Trophoblast cell (in vitro differentiated cells and primary cell): ENCODE measurements at regions not wholly inside any gene's neighbourhood (a gene's known extent, or its start where the extent isn't known, plus 50 kb on each side); places are given as distances from the start of the nearest gene placed in this dataset.

ENCODE experiments used
- DNase-seq, 2 donors: peaks; one replicate each; pipeline ENCODE4 v3.0.0-alpha.2; 2016
- H2AFZ ChIP-seq: 2 replicates; pipeline ENCODE4 v1.6.1; 2013; ENCODE audit warnings: low read length, moderate library complexity, mild to moderate bottlenecking; ENCODE audit not compliant: insufficient read depth, poor library complexity
- H2AK5ac ChIP-seq: 2 replicates; pipeline ENCODE4 v1.6.1; 2013; ENCODE audit warnings: mild to moderate bottlenecking, low read length
- H2BK120ac ChIP-seq: 2 replicates; pipeline ENCODE4 v1.6.1; 2013; ENCODE audit warnings: low read length, mild to moderate bottlenecking, moderate library complexity; ENCODE audit not compliant: insufficient read depth, poor library complexity
- H2BK12ac ChIP-seq: 2 replicates; pipeline ENCODE4 v1.6.1; 2013; ENCODE audit warnings: mild to moderate bottlenecking, low read length, moderate library complexity
- H2BK5ac ChIP-seq: 2 replicates; pipeline ENCODE4 v1.6.1; 2013; ENCODE audit warnings: low read length, low read depth, moderate library complexity, mild to moderate bottlenecking; ENCODE audit not compliant: poor library complexity
- H3K14ac ChIP-seq: 2 replicates; pipeline ENCODE4 v1.6.1; 2013; ENCODE audit warnings: mild to moderate bottlenecking, low read length
- H3K18ac ChIP-seq: 2 replicates; pipeline ENCODE4 v1.6.1; 2013; ENCODE audit warnings: mild to moderate bottlenecking, low read length
- H3K23ac ChIP-seq: 2 replicates; pipeline ENCODE4 v1.6.1; 2013; ENCODE audit warnings: low read length
- H3K27ac ChIP-seq: 2 replicates; pipeline ENCODE4 v1.5.1; 2013; ENCODE audit warnings: low read depth, mild to moderate bottlenecking, inconsistent platforms, low read length, moderate library complexity
- H3K27me3 ChIP-seq: 2 replicates; pipeline ENCODE4 v1.6.1; 2013; ENCODE audit warnings: inconsistent platforms, mild to moderate bottlenecking, low read length, moderate library complexity; ENCODE audit not compliant: insufficient read depth
- H3K36me3 ChIP-seq, 2 experiments: 1 replicate in 1 of 2; 2 replicates in 1 of 2; pipeline ENCODE4 v1.6.1; 2013; ENCODE audit warnings: low read length in 2 of 2, mild to moderate bottlenecking in 2 of 2, moderate library complexity in 1 of 2; ENCODE audit not compliant: insufficient read depth in 2 of 2, control insufficient read depth in 1 of 2
- H3K4ac ChIP-seq: 2 replicates; pipeline ENCODE4 v1.6.1; 2013; ENCODE audit warnings: low read depth, mild to moderate bottlenecking, low read length, moderate library complexity
- H3K4me1 ChIP-seq, 2 experiments: 1 replicate in 1 of 2; 2 replicates in 1 of 2; pipeline ENCODE4 v1.6.1; 2013; ENCODE audit warnings: low read length in 2 of 2, mild to moderate bottlenecking in 2 of 2, moderate library complexity in 1 of 2; ENCODE audit not compliant: insufficient read depth in 2 of 2, control insufficient read depth in 1 of 2
- H3K4me2 ChIP-seq: 2 replicates; pipeline ENCODE4 v1.6.1; 2013; ENCODE audit warnings: inconsistent platforms, mild to moderate bottlenecking, low read length, moderate library complexity
- H3K4me3 ChIP-seq: 2 replicates; pipeline ENCODE4 v1.5.1; 2013; ENCODE audit warnings: mild to moderate bottlenecking, low read depth, low read length, inconsistent platforms
- H3K79me1 ChIP-seq: one replicate; pipeline ENCODE4 v1.6.1; 2013; ENCODE audit warnings: low read length
- H3K79me2 ChIP-seq: 2 replicates; pipeline ENCODE4 v1.6.1; 2013; ENCODE audit warnings: low read length, mild to moderate bottlenecking; ENCODE audit not compliant: control insufficient read depth, insufficient read depth, poor library complexity
- H3K9ac ChIP-seq: 2 replicates; pipeline ENCODE4 v1.6.1; 2013; ENCODE audit warnings: mild to moderate bottlenecking, low read length
- H3K9me3 ChIP-seq: 2 replicates; pipeline ENCODE4 v1.6.1; 2013; ENCODE audit warnings: low read depth, mild to moderate bottlenecking, control low read depth, inconsistent platforms, low read length; ENCODE audit not compliant: insufficient read depth
- H4K12ac ChIP-seq: 2 replicates; pipeline ENCODE4 v1.6.1; 2013; ENCODE audit warnings: low read depth, mild to moderate bottlenecking, low read length, moderate library complexity
- H4K8ac ChIP-seq: 2 replicates; pipeline ENCODE4 v1.6.1; 2013; ENCODE audit warnings: low read depth, mild to moderate bottlenecking, low read length, moderate library complexity
- H4K91ac ChIP-seq: one replicate; pipeline ENCODE4 v1.6.1; 2013; ENCODE audit warnings: low read depth, mild to moderate bottlenecking, low read length, moderate library complexity
- WGBS: extraction: QIAGEN DNeasy Blood & Tissue Kit; methylation state at CpG from one replicate; pipeline ENCODE4 v1.1.7; 2013; ENCODE audit warnings: missing lambda C conversion rate; ENCODE audit not compliant: insufficient read length, insufficient coverage; ENCODE audit errors: extremely low coverage; 5-methylcytosine and 5-hydroxymethylcytosine counted together

DNA sequence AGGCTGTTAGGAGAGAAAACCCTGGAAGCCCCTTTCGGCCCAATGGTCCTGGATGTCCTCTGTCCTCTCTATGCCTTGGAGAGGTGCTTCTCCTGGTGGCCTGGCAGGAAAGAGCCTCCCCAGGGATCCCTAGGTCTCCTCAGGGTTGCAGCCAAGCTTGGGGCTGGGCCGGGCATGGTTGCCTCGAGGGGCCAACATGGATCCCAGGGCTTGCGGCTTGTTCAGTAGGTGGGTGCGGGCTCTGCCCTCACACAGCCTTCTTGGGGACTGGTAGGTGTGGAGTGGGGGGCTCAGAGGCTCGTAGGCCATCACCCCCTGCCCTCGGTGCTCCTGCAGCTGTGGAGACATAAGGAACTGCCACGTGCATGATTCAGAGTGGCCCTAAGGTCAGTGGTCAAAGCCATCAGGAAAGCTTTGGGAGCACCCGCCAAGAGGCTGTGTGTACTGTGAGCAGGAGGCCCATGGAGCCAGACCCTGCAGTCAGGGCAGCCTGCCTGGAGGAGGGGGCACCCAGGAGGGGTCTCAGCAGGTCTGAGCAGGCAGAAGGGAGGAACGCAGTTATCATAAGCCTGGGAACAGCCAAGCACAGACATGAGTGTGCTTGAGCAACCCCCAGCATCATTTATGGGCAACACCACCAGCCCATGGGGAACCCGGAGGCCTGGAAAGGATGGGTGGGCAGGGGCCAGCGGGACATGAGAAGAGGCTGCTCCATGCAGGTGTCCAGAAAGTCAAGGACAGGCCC, 231.0 kb downstream of the GLI2 start:
- Histone ChIP-seq H3K4ac (no peak overlapping the region), H3K9me3 (peaks cover 6% of the 10 kb centered on the region), H3K79me2 (no peaks in the 10 kb centered on the region), H3K27me3 (no peaks in the 10 kb centered on the region), H4K91ac (no peak overlapping the region), H2BK12ac (no peak overlapping the region), H3K36me3 (no peaks in the 10 kb centered on the region), H4K12ac (no peak overlapping the region), H3K27ac (no peak overlapping the region), H3K79me1 (no peaks in the 10 kb centered on the region), H3K4me1 (no peaks in the 10 kb centered on the region), H3K4me2 (no peak overlapping the region), H3K14ac (no peak overlapping the region), H3K9ac (no peak overlapping the region), H2BK5ac (no peak overlapping the region), H4K8ac (no peak overlapping the region), H3K4me3 (no peak overlapping the region), H2AFZ (no peak overlapping the region), H2AK5ac (no peak overlapping the region), H3K18ac (no peak overlapping the region), H3K23ac (no peak overlapping the region), H2BK120ac (no peak overlapping the region)
- DNase-seq: no peak
- WGBS: no CpG with 5 or more reads among the region's 12 CpGs

DNA sequence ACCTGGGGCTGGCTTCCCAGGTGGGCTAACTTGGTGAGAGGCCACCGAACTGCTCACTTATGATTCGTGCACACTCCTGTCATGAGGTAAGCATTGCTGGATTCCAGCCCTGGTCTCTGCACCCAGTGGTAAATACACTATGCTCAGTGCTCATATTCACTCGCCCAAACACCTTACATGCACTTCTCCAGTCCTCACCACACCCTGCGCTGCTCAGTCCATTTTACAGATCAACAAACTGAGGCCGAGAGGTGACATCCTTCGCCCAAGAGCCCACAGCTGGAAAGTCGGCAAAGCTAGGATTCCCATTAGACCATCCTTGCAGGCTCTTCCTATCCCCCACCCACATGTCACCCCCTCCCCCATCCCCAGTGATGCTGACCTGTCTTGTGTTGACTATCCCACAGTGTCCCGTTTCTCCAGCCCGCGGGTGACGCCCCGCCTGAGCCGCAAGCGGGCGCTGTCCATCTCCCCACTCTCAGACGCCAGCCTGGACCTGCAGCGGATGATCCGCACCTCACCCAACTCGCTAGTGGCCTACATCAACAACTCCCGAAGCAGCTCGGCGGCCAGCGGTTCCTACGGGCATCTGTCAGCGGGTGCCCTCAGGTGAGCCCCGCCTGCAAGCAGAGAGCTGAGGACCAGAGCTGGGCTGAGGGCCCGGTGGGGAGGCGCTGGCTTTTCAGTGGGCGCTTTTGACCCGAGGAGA, 232.8 kb downstream of the GLI2 start:
- H3K4me1 ChIP-seq: no peaks in the 10 kb centered on the region
- H4K8ac ChIP-seq: no peak overlapping the region
- H3K9me3 ChIP-seq: peaks cover 6% of the 10 kb centered on the region
- no peak overlapping the region for H3K27ac ChIP-seq
- no peaks in the 10 kb centered on the region for H3K79me2 ChIP-seq
- H2BK120ac ChIP-seq: no peak overlapping the region
- H3K4ac ChIP-seq: no peak overlapping the region
- no peak overlapping the region for H3K18ac ChIP-seq
- no peak overlapping the region for H2BK5ac ChIP-seq
- H3K23ac ChIP-seq: no peak overlapping the region
- no peak overlapping the region for H3K4me2 ChIP-seq
- no peak overlapping the region for H3K9ac ChIP-seq
- no peak overlapping the region for H3K14ac ChIP-seq
- WGBS: no CpG with 5 or more reads among the region's 30 CpGs
- H2AFZ ChIP-seq: no peak overlapping the region
- no peak overlapping the region for H3K4me3 ChIP-seq
- no peak for DNase-seq
- H2AK5ac ChIP-seq: no peak overlapping the region
- no peaks in the 10 kb centered on the region for H3K27me3 ChIP-seq
- H3K36me3 ChIP-seq: peaks cover 0 to 5% of the 10 kb centered on the region in 2 experiments
- no peak overlapping the region for H2BK12ac ChIP-seq
- no peaks in the 10 kb centered on the region for H3K79me1 ChIP-seq
- no peak overlapping the region for H4K91ac ChIP-seq
- no peak overlapping the region for H4K12ac ChIP-seq

DNA sequence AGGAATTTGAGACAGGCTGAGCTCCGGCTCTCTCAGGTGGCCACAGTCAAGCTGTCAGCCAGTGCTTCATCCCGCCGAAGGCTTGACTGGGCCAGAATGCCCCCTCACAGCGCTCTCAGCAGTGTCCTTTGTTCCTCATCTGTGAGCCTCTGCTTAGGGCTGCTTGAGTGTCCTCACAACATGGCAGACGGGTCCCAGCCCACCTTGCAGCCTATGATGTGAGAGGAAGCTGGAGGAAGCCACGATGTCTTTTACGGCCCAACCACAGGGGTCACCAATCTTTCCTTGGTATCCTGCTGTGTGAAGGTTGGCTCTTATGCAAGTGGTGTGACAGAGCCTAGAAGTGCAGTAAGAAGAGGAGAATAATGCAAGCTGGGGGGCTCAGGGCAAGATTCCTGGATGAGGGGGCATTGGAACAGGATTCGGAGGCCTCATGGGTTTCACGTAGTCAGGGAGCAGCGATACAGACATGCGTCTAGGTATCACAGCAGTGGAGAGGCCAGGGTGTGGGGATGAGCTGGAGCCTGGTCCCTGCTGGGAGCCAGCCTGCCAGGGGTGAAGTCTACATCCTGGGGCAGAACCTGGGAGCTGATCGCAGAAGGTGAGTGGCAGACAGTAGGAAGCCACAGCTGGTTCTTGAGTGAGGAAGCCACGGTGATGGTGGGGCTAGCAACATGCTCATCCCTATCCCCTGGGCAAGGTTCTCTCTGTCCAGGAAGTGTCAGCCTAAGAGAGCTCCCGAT, 234.1 kb downstream of the GLI2 start:
- Histone ChIP-seq H2AFZ (no peak overlapping the region), H3K79me1 (no peaks in the 10 kb centered on the region), H2BK12ac (no peak overlapping the region), H3K4me3 (no peak overlapping the region), H4K12ac (no peak overlapping the region), H2AK5ac (no peak overlapping the region), H3K27me3 (no peaks in the 10 kb centered on the region), H3K23ac (no peak overlapping the region), H3K9ac (no peak overlapping the region), H3K14ac (no peak overlapping the region), H3K36me3 (peaks cover 0 to 5% of the 10 kb centered on the region in 2 experiments), H4K91ac (no peak overlapping the region), H3K27ac (no peak overlapping the region), H4K8ac (no peak overlapping the region), H2BK5ac (no peak overlapping the region), H3K4ac (no peak overlapping the region), H3K79me2 (no peaks in the 10 kb centered on the region), H3K4me1 (no peaks in the 10 kb centered on the region), H3K4me2 (no peak overlapping the region), H3K18ac (no peak overlapping the region), H3K9me3 (peaks cover 5% of the 10 kb centered on the region), H2BK120ac (no peak overlapping the region)
- DNase-seq: no peak
- WGBS: no CpG with 5 or more reads among the region's 14 CpGs

DNA sequence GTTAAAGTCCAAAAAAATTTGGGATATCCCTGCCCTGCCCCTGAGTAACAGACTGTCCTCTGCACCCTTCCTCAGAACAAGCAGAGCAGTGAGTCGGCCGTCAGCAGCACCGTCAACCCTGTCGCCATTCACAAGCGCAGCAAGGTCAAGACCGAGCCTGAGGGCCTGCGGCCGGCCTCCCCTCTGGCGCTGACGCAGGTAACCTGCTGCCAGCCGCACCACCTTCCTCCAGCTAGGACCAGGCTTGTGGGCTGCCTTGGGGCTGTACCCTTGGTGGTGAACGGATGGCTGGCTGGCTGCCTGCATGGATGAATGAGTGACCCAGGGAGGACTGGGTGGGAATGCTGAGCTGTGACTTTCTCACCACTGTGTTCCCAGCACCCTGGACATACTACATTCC, 236.2 kb downstream of the GLI2 start:
- H3K4me3 ChIP-seq: no peak overlapping the region
- no peak overlapping the region for H2BK5ac ChIP-seq
- no peak overlapping the region for H3K4ac ChIP-seq
- H2AK5ac ChIP-seq: no peak overlapping the region
- no peak overlapping the region for H3K4me2 ChIP-seq
- no peak overlapping the region for H3K18ac ChIP-seq
- H2BK120ac ChIP-seq: no peak overlapping the region
- no peaks in the 10 kb centered on the region for H3K4me1 ChIP-seq
- no peak overlapping the region for H3K9ac ChIP-seq
- H3K14ac ChIP-seq: no peak overlapping the region
- no peak overlapping the region for H4K91ac ChIP-seq
- WGBS: no CpG with 5 or more reads among the region's 12 CpGs
- no peak overlapping the region for H2AFZ ChIP-seq
- no peaks in the 10 kb centered on the region for H3K27me3 ChIP-seq
- H3K27ac ChIP-seq: no peak overlapping the region
- H3K9me3 ChIP-seq: peaks cover 4% of the 10 kb centered on the region
- H3K23ac ChIP-seq: no peak overlapping the region
- H4K12ac ChIP-seq: no peak overlapping the region
- no peaks in the 10 kb centered on the region for H3K79me2 ChIP-seq
- no peak for DNase-seq
- no peak overlapping the region for H4K8ac ChIP-seq
- no peak overlapping the region for H2BK12ac ChIP-seq
- peaks cover 0 to 5% of the 10 kb centered on the region in 2 experiments for H3K36me3 ChIP-seq
- H3K79me1 ChIP-seq: no peaks in the 10 kb centered on the region
